ENCODE measurements at regions not wholly inside any gene's neighbourhood (a gene's known extent, or its start where the extent isn't known, plus 50 kb on each side); places are given as distances from the start of the nearest gene placed in this dataset.
A peak's percentile ranks its signal among the peaks of the same experiment; 100 is the strongest.
"Not testable (repeated sequence)": the region's sequence is repeated elsewhere in the genome, so short reads cannot be mapped to it uniquely, and the experiment has no call there.

- no peak for DNase-seq
These were observed 68.0 kb upstream of the ZNF157 start for GRCh38 chrX:47302396-47302795.

DNA sequence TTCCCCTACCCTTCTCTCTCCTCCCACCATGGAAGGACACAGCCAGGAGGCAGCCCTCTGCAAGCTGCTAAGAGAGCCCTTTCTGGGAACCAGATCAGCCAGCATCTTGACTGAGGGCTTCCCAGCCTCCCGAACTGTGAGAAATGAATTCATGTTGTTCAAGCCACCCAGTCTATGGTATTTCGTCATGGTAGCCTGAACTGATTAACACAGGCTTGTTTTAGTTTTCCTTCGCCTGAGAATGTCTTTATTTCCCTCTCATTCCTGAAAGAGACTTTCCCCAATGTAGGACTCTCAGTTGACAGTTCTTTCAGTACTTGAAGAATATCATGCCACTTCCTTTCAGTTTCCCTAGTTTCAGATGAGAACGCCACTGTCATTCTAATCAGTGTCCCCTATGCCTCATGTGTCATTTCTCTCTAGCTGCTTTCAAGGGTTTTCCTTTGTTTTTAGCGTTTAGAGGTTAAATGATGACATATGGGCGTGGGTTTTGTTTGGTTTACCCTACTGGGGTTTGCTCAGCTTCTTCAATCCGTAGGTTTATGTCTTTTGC, 63.8 kb upstream of the ZNF157 start:
- not testable (repeated sequence) for DNase-seq

GRCh38 chrX:47311932-47312774, 58.2 kb upstream of the ZNF157 start:
- peak; percentile 55 for DNase-seq

GRCh38 chrX:47313056-47313455, 57.3 kb upstream of the ZNF157 start:
- no peak for DNase-seq

DNA sequence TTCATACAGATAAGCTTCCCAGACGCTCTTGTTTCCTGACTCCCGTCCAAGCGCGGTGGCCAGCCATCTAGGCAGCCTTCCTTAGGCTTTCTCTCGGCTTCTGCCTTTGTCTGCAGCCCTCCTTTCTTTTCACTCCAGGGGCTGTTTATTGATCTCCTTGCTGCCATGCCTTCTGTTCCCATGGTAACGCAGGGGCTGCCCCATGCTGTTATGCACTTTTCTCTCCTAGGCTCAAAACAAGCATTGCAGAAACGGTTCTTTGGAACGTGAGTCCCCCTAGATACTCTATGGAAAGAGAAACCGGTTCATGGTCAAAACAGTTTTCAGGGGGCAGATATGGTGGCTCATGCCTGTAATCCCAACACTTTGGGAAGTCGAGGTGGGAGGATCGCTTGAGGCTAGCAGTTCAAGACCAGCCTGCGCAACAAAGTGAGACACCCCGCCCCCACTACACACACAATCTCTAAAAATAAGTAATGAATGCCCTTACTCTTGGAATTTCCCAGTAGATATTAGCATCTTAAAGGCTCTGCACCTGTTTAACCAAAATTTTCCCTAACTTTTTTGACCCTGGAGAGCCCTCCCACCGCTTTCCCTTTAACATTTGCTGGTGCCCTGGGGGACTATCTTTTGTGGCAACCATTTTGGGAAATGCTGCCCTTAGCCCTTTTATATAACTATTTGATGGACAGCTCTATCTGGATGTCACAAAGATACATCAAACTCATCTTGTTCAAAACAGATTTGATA, 53.9 kb upstream of the ZNF157 start:
- DNase-seq, result no peak

Data from activated CD8-positive, alpha-beta memory T cell treated with anti-CD3 and anti-CD28 coated beads, Interleukin-2, amount 50 U/mL, for 48 hours (primary cell).